WTC11 (cell line): ENCODE measurements at regions not wholly inside any gene's neighbourhood (a gene's known extent, or its start where the extent isn't known, plus 50 kb on each side); places are given as distances from the start of the nearest gene placed in this dataset.

ENCODE experiments used
- ATAC-seq: fragments of 200-7000 bp; cut with Tn5 transposase; 2 replicates; pipeline ENCODE4 v1.10.0; 2021; ENCODE audit warnings: mild to moderate bottlenecking, moderate library complexity
- CTCF ChIA-PET: fragments of 300-600 bp; sonication (Branson Sonifier 250); formaldehyde crosslinking; loops from one replicate; lab custom pipeline; 2021; ENCODE audit warnings: antibody characterized with exemption; lab: Charles Lee
- POLR2A ChIA-PET: fragments of 350-600 bp; sonication (Branson Sonifier 250); formaldehyde crosslinking; loops from one replicate; lab custom pipeline; 2021; ENCODE audit warnings: antibody characterized with exemption; lab: Charles Lee
- DNase-seq: peaks from one replicate; pipeline ENCODE4 v3.0.0; 2021; ENCODE audit warnings: low spot score
- H3K27ac Mint-ChIP-seq: 2 replicates; pipeline ENCODE4 v1.8.0; 2021; ENCODE audit warnings: mixed read lengths
- H3K27me3 Mint-ChIP-seq: 2 replicates; pipeline ENCODE4 v1.8.0; 2021; ENCODE audit warnings: low read depth, mild to moderate bottlenecking, moderate library complexity, mixed read lengths
- H3K36me3 Mint-ChIP-seq: 2 replicates; pipeline ENCODE4 v1.8.0; 2021; ENCODE audit warnings: mixed read lengths
- H3K4me1 Mint-ChIP-seq: 2 replicates; pipeline ENCODE4 v1.8.0; 2022; ENCODE audit warnings: mixed read lengths
- H3K4me3 Mint-ChIP-seq: 2 replicates; pipeline ENCODE4 v1.8.0; 2021; ENCODE audit warnings: mild to moderate bottlenecking, moderate library complexity, mixed read lengths
- H3K9me3 Mint-ChIP-seq: 2 replicates; pipeline ENCODE4 v1.8.0; 2021; ENCODE audit warnings: mixed read lengths
- ATF1 ChIP-seq: sonication (generic); formaldehyde crosslinking; IDR thresholded peaks from 2 replicates; pipeline ENCODE4 v1.8.1; 2023; ENCODE audit warnings: mild to moderate bottlenecking, moderate library complexity, missing genetic modification reagents
- E2F1 ChIP-seq: sonication (generic); formaldehyde crosslinking; IDR thresholded peaks from 2 replicates; pipeline ENCODE4 v1.8.0; 2022; ENCODE audit warnings: mild to moderate bottlenecking, missing genetic modification reagents
- FOXK1 ChIP-seq: sonication (generic); formaldehyde crosslinking; IDR thresholded peaks from 2 replicates; pipeline ENCODE4 v1.8.0; 2022; ENCODE audit warnings: mild to moderate bottlenecking, moderate library complexity, missing genetic modification reagents
- GABPB1 ChIP-seq: sonication (generic); formaldehyde crosslinking; IDR thresholded peaks from 2 replicates; pipeline ENCODE4 v1.8.1; 2023; ENCODE audit warnings: mild to moderate bottlenecking, missing genetic modification reagents
- JAZF1 ChIP-seq: fragments of 250-450 bp; sonication (Bioruptor Pico); IDR thresholded peaks from 2 replicates; pipeline ENCODE4 v1.9.0; 2021; ENCODE audit warnings: moderate library complexity, mild to moderate bottlenecking, inconsistent platforms
- MXD4 ChIP-seq: fragments of 250-450 bp; sonication (Bioruptor Pico); IDR thresholded peaks from 2 replicates; pipeline ENCODE4 v1.8.0; 2021; ENCODE audit warnings: mild to moderate bottlenecking, moderate library complexity, borderline replicate concordance
- MYBL2 ChIP-seq: sonication (generic); formaldehyde crosslinking; IDR thresholded peaks from 2 replicates; pipeline ENCODE4 v1.8.1; 2023; ENCODE audit warnings: mild to moderate bottlenecking, moderate library complexity, missing genetic modification reagents
- NFE2L1 ChIP-seq: sonication (generic); formaldehyde crosslinking; IDR thresholded peaks from 2 replicates; pipeline ENCODE4 v1.8.1; 2023; ENCODE audit warnings: missing genetic modification reagents
- PRRX2 ChIP-seq: fragments of 250-450 bp; sonication (Bioruptor Pico); IDR thresholded peaks from 2 replicates; pipeline ENCODE4 v1.8.0; 2021; ENCODE audit warnings: mild to moderate bottlenecking
- RELA ChIP-seq: sonication (generic); formaldehyde crosslinking; IDR thresholded peaks from 2 replicates; pipeline ENCODE4 v1.8.1; 2022; ENCODE audit warnings: missing genetic modification reagents, mild to moderate bottlenecking, borderline replicate concordance
- SMAD4 ChIP-seq: sonication (generic); formaldehyde crosslinking; IDR thresholded peaks from 2 replicates; pipeline ENCODE4 v1.8.0; 2022; ENCODE audit warnings: mild to moderate bottlenecking, missing genetic modification reagents
- TEAD1 ChIP-seq: sonication (generic); formaldehyde crosslinking; IDR thresholded peaks from 2 replicates; pipeline ENCODE4 v1.8.0; 2022; ENCODE audit warnings: mild to moderate bottlenecking, missing genetic modification reagents
- TEAD4 ChIP-seq: sonication (generic); formaldehyde crosslinking; IDR thresholded peaks from 2 replicates; pipeline ENCODE4 v1.8.0; 2022; ENCODE audit warnings: mild to moderate bottlenecking, missing genetic modification reagents
- USF2 ChIP-seq: sonication (generic); formaldehyde crosslinking; IDR thresholded peaks from 2 replicates; pipeline ENCODE4 v1.8.1; 2023; ENCODE audit warnings: mild to moderate bottlenecking, missing genetic modification reagents, moderate library complexity
- ZNF232 ChIP-seq: sonication (generic); formaldehyde crosslinking; IDR thresholded peaks from 2 replicates; pipeline ENCODE4 v1.8.0; 2022; ENCODE audit warnings: mild to moderate bottlenecking, missing genetic modification reagents
- TF ChIP-seq, protein P1 (sequence below): sonication (generic); formaldehyde crosslinking; IDR thresholded peaks from 2 replicates; pipeline ENCODE4 v1.8.0; 2022; ENCODE audit warnings: mild to moderate bottlenecking, missing genetic modification reagents
- TF ChIP-seq, protein P2 (sequence below): fragments of 250-450 bp; sonication (Bioruptor Pico); IDR thresholded peaks from 2 replicates; pipeline ENCODE4 v1.8.0; 2021; ENCODE audit warnings: mild to moderate bottlenecking
- TF ChIP-seq, protein P3 (sequence below): sonication (generic); formaldehyde crosslinking; conservative IDR thresholded peaks from 2 replicates; pipeline ENCODE4 v1.8.1; 2023; ENCODE audit warnings: mild to moderate bottlenecking, low read depth, missing genetic modification reagents, moderate library complexity
- TF ChIP-seq, protein P4 (sequence below): sonication (generic); formaldehyde crosslinking; IDR thresholded peaks from 2 replicates; pipeline ENCODE4 v1.8.0; 2023; ENCODE audit warnings: missing genetic modification reagents, mild to moderate bottlenecking, borderline replicate concordance
- TF ChIP-seq, protein P5 (sequence below): fragments of 250-450 bp; sonication (Bioruptor Pico); IDR thresholded peaks from 2 replicates; pipeline ENCODE4 v1.9.0; 2021; ENCODE audit warnings: mild to moderate bottlenecking

DNA sequence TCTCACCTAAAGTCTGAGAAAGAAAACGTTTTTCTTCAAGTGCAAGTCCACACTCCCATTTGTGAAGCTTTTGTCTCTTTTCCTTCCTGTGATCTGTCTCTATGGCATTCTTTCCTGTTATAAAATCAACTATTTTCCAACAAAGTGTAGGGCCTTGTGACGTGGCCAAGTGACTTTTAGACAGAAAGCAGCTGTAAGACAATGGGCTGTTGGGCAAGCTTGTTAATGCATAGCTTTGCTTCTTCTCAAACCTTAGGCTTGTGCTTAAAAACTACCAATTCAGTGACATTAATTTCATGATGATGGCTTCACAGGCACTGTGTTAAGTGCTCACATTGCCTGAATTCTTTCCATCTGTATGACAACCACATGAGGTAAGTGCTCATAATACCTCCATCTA lies 83.5 kb downstream of the VCY1B start:
- CTCF ChIA-PET = interaction anchor here (0.8 kb wide), 1 partner anchor 8 kb away, joined by 4 read pairs; no protein-coding TSS in a partner anchor
- no peak overlapping the region for H3K27ac Mint-ChIP-seq
- ATAC-seq (no peak), DNase-seq (no peak)
- POLR2A ChIA-PET = no interaction called here
- TF ChIP-seq MYBL2 (CRISPR knock-in tag) (no peak), JAZF1 (CRISPR knock-in tag) (no peak), ATF1 (no peak), E2F1 (CRISPR knock-in tag) (no peak), MXD4 (no peak), PRRX2 (CRISPR knock-in tag) (no peak), NFE2L1 (CRISPR knock-in tag) (no peak), SMAD4 (no peak), ZNF232 (CRISPR knock-in tag) (no peak), TEAD1 (CRISPR knock-in tag) (no peak)
- TF ChIP-seq, protein P1, sequence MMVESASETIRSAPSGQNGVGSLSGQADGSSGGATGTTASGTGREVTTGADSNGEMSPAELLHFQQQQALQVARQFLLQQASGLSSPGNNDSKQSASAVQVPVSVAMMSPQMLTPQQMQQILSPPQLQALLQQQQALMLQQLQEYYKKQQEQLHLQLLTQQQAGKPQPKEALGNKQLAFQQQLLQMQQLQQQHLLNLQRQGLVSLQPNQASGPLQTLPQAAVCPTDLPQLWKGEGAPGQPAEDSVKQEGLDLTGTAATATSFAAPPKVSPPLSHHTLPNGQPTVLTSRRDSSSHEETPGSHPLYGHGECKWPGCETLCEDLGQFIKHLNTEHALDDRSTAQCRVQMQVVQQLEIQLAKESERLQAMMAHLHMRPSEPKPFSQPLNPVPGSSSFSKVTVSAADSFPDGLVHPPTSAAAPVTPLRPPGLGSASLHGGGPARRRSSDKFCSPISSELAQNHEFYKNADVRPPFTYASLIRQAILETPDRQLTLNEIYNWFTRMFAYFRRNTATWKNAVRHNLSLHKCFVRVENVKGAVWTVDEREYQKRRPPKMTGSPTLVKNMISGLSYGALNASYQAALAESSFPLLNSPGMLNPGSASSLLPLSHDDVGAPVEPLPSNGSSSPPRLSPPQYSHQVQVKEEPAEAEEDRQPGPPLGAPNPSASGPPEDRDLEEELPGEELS (CRISPR knock-in tag) = no peak
- TF ChIP-seq, protein P2, sequence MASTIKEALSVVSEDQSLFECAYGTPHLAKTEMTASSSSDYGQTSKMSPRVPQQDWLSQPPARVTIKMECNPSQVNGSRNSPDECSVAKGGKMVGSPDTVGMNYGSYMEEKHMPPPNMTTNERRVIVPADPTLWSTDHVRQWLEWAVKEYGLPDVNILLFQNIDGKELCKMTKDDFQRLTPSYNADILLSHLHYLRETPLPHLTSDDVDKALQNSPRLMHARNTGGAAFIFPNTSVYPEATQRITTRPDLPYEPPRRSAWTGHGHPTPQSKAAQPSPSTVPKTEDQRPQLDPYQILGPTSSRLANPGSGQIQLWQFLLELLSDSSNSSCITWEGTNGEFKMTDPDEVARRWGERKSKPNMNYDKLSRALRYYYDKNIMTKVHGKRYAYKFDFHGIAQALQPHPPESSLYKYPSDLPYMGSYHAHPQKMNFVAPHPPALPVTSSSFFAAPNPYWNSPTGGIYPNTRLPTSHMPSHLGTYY = no peak
- no peak overlapping the region for H3K4me3 Mint-ChIP-seq
- H3K36me3 Mint-ChIP-seq = no peaks in the 10 kb centered on the region
- peaks cover 50% of the 10 kb centered on the region for H3K27me3 Mint-ChIP-seq
- H3K4me1 Mint-ChIP-seq = peaks cover 10% of the 10 kb centered on the region
- no peaks in the 10 kb centered on the region for H3K9me3 Mint-ChIP-seq

DNA sequence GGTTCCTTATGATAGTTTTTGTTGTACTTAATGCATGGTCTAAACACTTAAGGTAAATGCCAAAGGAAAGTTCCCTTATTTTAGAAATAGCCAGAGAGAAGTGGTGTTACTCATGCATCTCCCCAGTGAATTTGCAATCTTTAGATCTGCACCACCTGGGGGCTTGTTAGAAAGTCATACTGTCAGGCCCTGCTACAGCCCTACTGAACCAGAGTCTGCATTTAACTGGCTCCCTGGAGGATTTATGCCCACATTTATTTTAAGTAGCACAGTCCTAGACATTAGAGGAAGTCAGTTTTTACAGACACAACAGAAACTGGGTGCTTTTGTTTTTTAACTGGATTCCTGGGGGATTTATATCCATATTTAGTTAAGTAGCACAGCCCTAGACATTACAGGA lies 89.6 kb downstream of the VCY1B start:
- no peak for TF ChIP-seq GABPB1 (CRISPR knock-in tag)
- TF ChIP-seq, protein P3, sequence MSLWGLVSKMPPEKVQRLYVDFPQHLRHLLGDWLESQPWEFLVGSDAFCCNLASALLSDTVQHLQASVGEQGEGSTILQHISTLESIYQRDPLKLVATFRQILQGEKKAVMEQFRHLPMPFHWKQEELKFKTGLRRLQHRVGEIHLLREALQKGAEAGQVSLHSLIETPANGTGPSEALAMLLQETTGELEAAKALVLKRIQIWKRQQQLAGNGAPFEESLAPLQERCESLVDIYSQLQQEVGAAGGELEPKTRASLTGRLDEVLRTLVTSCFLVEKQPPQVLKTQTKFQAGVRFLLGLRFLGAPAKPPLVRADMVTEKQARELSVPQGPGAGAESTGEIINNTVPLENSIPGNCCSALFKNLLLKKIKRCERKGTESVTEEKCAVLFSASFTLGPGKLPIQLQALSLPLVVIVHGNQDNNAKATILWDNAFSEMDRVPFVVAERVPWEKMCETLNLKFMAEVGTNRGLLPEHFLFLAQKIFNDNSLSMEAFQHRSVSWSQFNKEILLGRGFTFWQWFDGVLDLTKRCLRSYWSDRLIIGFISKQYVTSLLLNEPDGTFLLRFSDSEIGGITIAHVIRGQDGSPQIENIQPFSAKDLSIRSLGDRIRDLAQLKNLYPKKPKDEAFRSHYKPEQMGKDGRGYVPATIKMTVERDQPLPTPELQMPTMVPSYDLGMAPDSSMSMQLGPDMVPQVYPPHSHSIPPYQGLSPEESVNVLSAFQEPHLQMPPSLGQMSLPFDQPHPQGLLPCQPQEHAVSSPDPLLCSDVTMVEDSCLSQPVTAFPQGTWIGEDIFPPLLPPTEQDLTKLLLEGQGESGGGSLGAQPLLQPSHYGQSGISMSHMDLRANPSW (CRISPR knock-in tag) = no peak
- TF ChIP-seq NFE2L1 (CRISPR knock-in tag) = no peak
- no peak for TF ChIP-seq TEAD4 (CRISPR knock-in tag)
- TF ChIP-seq, protein P4, sequence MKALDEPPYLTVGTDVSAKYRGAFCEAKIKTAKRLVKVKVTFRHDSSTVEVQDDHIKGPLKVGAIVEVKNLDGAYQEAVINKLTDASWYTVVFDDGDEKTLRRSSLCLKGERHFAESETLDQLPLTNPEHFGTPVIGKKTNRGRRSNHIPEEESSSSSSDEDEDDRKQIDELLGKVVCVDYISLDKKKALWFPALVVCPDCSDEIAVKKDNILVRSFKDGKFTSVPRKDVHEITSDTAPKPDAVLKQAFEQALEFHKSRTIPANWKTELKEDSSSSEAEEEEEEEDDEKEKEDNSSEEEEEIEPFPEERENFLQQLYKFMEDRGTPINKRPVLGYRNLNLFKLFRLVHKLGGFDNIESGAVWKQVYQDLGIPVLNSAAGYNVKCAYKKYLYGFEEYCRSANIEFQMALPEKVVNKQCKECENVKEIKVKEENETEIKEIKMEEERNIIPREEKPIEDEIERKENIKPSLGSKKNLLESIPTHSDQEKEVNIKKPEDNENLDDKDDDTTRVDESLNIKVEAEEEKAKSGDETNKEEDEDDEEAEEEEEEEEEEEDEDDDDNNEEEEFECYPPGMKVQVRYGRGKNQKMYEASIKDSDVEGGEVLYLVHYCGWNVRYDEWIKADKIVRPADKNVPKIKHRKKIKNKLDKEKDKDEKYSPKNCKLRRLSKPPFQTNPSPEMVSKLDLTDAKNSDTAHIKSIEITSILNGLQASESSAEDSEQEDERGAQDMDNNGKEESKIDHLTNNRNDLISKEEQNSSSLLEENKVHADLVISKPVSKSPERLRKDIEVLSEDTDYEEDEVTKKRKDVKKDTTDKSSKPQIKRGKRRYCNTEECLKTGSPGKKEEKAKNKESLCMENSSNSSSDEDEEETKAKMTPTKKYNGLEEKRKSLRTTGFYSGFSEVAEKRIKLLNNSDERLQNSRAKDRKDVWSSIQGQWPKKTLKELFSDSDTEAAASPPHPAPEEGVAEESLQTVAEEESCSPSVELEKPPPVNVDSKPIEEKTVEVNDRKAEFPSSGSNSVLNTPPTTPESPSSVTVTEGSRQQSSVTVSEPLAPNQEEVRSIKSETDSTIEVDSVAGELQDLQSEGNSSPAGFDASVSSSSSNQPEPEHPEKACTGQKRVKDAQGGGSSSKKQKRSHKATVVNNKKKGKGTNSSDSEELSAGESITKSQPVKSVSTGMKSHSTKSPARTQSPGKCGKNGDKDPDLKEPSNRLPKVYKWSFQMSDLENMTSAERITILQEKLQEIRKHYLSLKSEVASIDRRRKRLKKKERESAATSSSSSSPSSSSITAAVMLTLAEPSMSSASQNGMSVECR (CRISPR knock-in tag) = no peak
- TF ChIP-seq, protein P5, sequence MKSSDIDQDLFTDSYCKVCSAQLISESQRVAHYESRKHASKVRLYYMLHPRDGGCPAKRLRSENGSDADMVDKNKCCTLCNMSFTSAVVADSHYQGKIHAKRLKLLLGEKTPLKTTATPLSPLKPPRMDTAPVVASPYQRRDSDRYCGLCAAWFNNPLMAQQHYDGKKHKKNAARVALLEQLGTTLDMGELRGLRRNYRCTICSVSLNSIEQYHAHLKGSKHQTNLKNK (CRISPR knock-in tag) = no peak
- no peak for TF ChIP-seq USF2 (CRISPR knock-in tag)
- no peak for TF ChIP-seq RELA
- TF ChIP-seq FOXK1 (CRISPR knock-in tag) = no peak
- POLR2A ChIA-PET = no interaction called here
- Mint-ChIP-seq H3K9me3 (no peaks in the 10 kb centered on the region), H3K4me1 (peaks cover 5% of the 10 kb centered on the region; the same call in 1 of the 2 replicates), H3K27me3 (peaks cover 24% of the 10 kb centered on the region), H3K36me3 (no peaks in the 10 kb centered on the region), H3K4me3 (no peak overlapping the region), H3K27ac (no peak overlapping the region)
- CTCF ChIA-PET = no interaction called here
- no peak for ATAC-seq
- DNase-seq = no peak
